SJSA1 (cell line): ENCODE measurements at regions not wholly inside any gene's neighbourhood (a gene's known extent, or its start where the extent isn't known, plus 50 kb on each side); places are given as distances from the start of the nearest gene placed in this dataset.
A peak's percentile ranks its signal among the peaks of the same experiment; 100 is the strongest.

Source experiments
- DNase-seq, 2 experiments: peaks; one replicate each; pipeline ENCODE4 v3.0.0-alpha.2; 2015 to 2020; ENCODE audit warnings: low spot score in 2 of 2, low read depth in 1 of 2
- H3K27ac ChIP-seq: fragments of 250-450 bp; sonication (Bioruptor Pico); 2 replicates; pipeline ENCODE4 v1.5.1; 2020; ENCODE audit warnings: mild to moderate bottlenecking, moderate library complexity
- H3K27me3 ChIP-seq: fragments of 250-450 bp; sonication (Bioruptor Pico); replicated peaks from 2 replicates; pipeline ENCODE4 v1.5.1; 2020; ENCODE audit warnings: mild to moderate bottlenecking, moderate library complexity
- H3K36me3 ChIP-seq: fragments of 250-450 bp; sonication (Bioruptor Pico); 2 replicates; pipeline ENCODE4 v1.5.1; 2020; ENCODE audit warnings: mild to moderate bottlenecking
- H3K4me1 ChIP-seq: fragments of 250-450 bp; sonication (Bioruptor Pico); replicated peaks from 2 replicates; pipeline ENCODE4 v1.6.1; 2021; ENCODE audit warnings: mild to moderate bottlenecking
- H3K4me3 ChIP-seq: fragments of 250-450 bp; sonication (Bioruptor Pico); 2 replicates; pipeline ENCODE4 v1.5.1; 2020; ENCODE audit warnings: mild to moderate bottlenecking
- H3K9me3 ChIP-seq: fragments of 250-450 bp; sonication (Bioruptor Pico); replicated peaks from 2 replicates; pipeline ENCODE4 v1.5.1; 2020; ENCODE audit warnings: mild to moderate bottlenecking

DNA sequence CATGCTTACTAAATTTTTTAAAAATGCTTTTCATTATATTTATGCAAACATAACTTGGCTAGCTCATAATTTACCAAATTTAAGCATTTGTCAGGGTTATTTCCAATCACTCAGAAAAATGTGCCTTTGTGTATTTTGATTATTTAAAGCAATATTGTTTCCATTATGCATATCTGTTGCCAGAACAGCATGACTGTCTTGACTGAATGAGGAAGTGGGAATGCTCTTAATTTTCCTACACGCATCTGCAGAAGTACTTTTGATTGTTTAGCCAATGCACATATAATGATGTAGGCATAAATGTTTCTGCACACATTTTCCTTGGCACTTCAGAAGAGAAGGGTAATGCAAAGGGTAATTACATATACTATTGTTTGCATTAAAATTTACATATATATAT is 92.5 kb upstream of the ADGRL2 start:
- no peak overlapping the region; the same call in 1 of the 2 replicates for H3K27ac ChIP-seq

DNA sequence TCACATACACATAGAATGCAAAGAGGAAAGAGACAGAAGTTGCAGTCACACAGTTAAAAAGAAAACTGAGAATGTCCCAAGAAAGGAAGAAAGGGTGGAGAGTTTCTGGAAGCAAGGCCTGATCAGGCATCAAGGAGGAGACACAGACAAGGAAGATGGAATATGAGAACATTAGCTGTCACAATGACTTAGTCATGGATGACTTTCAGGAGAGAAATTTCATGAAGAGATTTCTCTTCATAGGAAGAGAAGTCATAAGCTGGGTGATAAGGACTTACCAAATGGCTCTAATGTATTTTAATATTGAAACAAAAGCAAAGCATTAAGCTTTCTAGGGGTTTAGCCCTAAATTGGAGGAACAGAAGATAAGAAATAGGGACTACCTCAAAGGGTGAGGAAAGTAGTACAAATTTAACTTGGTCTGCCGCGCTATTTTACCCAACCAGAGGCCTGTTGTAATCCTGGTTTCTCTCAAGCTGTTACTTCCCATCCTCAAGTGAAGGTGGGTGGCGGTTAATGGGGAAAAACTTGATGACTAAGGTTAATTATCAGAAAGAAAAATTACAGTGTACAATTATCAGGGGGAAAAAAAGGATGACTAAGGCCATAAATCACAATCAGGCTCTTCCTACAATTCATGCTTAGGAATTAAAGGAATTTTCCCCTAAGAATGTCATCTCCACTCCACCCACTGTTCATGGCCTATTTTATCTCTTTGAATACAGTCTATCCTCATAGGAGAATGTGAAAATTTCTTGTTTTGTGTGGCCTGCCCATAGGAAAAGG is 93.9 kb upstream of the ADGRL2 start:
- H3K4me3 ChIP-seq, result no peak overlapping the region
- peak overlapping the region; percentile 81 for H3K27ac ChIP-seq
- no peaks in the 10 kb centered on the region for H3K36me3 ChIP-seq
- H3K4me1 ChIP-seq, result peaks cover 53% of the 10 kb centered on the region
- DNase-seq, result peak in 1 of 2 experiments; percentile 72
- no peaks in the 10 kb centered on the region for H3K9me3 ChIP-seq
- no peaks in the 10 kb centered on the region for H3K27me3 ChIP-seq

More for the DNA sequence above, 92.5 kb upstream of the ADGRL2 start:
- H3K4me3 ChIP-seq, result no peak overlapping the region
- H3K9me3 ChIP-seq, result no peaks in the 10 kb centered on the region
- H3K4me1 ChIP-seq, result peaks cover 40% of the 10 kb centered on the region
- no peaks in the 10 kb centered on the region for H3K27me3 ChIP-seq
- no peaks in the 10 kb centered on the region for H3K36me3 ChIP-seq
- no peak for DNase-seq

DNA sequence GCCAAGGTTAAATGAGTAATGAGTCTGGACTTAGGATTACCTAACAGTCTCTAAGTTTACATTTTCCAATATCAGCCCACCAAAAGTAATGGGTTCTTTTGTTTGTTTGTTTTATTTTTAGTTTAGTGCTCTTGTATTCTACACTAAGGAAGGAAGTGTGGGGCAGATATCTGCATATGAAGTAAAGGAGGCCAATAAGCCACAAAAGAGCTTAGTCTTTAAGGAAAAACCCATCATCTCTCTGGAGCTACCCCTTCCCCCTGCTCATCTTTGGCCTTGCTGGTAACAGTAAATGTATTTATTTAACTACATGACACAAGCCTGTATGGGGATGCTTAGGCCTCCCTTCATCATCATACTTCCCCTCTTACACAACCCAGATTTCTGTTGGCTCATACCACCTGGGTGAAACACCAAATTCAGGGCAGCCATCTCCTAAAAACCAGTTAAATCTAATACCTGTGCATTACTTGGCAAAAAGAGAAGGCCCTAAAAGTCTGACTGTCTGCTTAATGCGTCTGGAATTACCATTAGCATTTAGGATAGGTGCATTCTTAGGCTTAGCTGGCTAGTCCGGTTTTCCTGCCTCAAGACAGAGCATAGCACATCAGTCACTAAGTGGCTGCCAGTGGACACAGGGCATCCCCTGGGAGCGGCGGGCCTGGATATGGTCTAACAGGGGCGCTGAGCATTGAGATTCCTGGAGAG is 96.8 kb upstream of the ADGRL2 start:
- peaks cover 60% of the 10 kb centered on the region for H3K4me1 ChIP-seq
- H3K9me3 ChIP-seq, result no peaks in the 10 kb centered on the region
- DNase-seq, result peak in 1 of 2 experiments; percentile 58
- H3K27me3 ChIP-seq, result no peaks in the 10 kb centered on the region
- H3K27ac ChIP-seq, result peak overlapping the region; percentile 91
- no peak overlapping the region for H3K4me3 ChIP-seq
- H3K36me3 ChIP-seq, result no peaks in the 10 kb centered on the region

DNA sequence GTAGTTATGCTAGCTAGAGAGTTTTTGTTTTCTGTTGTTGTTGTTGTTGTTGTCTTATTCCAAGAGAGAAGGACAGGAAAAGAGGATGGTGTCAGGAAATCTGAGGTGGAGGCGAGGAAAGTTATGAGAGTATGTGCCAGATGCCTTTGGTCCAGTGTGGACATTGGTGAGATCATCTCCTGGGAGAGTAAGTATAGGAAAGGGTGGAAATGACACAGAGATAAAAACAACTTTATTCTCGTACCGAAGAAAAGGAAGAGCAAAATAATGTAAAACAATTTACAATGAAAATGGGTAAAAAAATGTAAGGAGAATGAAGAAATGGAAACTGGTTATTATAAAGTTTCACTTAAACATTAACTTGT is 97.4 kb upstream of the ADGRL2 start:
- DNase-seq, result peak in 1 of 2 experiments; percentile 61
- Histone ChIP-seq H3K4me1 (peaks cover 62% of the 10 kb centered on the region), H3K27ac (peak overlapping the region; percentile 91), H3K36me3 (no peaks in the 10 kb centered on the region), H3K27me3 (no peaks in the 10 kb centered on the region), H3K4me3 (no peak overlapping the region), H3K9me3 (no peaks in the 10 kb centered on the region)

DNA sequence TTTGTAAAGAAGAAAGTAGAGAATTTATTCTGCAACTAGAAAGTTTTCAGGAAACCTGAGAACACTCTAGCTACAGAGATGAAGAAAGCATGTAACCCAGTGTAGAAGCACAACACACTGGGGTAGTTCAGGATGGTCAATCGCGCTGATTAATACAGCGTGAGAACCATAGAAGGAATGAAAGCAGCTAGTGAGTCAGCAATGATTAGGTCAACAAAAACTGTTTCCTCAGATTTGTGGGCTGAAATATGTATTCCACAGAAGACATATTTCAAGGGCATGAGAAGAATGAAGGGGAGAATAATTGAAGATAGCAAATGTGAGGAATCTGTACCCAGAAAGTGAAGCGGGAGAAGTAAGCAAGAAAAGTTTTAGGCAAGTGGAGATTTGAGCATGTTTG is 97.8 kb upstream of the ADGRL2 start:
- H3K9me3 ChIP-seq, result no peaks in the 10 kb centered on the region
- peak in 1 of 2 experiments; percentile 51 for DNase-seq
- H3K27ac ChIP-seq, result peak overlapping the region; percentile 91
- H3K27me3 ChIP-seq, result no peaks in the 10 kb centered on the region
- H3K4me3 ChIP-seq, result no peak overlapping the region
- H3K36me3 ChIP-seq, result no peaks in the 10 kb centered on the region
- peaks cover 58% of the 10 kb centered on the region for H3K4me1 ChIP-seq

DNA sequence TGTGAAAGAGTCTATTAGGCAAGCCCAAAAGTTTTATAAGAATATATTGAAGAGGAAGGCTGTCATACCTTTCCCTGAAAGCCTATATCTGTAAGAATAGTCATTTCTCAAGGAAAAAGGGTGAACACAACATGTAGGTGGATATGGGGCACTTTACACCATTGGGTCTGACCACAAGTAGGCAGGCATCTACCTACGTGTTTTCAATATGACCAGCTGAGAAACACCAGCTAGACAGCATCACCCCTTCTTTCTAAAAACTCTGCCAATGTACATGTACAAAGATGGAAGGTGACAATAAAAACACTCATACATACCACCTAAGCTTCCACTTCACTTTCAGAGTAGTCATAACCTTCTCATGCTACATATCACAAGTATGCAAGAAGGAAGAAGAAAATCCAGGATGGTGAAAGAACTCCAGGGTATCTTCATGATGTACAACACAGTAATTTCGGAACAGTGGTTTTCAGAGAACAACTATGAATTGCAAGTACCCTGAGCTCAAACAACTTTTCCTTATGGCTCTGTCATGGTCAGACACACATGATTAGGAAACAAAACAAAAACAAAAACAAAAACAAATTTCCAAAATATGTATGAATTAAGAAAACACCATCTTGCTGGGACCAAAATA is 98.5 kb upstream of the ADGRL2 start:
- Histone ChIP-seq H3K9me3 (no peaks in the 10 kb centered on the region), H3K27ac (peak overlapping the region; percentile 91), H3K27me3 (no peaks in the 10 kb centered on the region), H3K4me3 (no peak overlapping the region), H3K4me1 (peaks cover 51% of the 10 kb centered on the region), H3K36me3 (no peaks in the 10 kb centered on the region)
- no peak for DNase-seq

DNA sequence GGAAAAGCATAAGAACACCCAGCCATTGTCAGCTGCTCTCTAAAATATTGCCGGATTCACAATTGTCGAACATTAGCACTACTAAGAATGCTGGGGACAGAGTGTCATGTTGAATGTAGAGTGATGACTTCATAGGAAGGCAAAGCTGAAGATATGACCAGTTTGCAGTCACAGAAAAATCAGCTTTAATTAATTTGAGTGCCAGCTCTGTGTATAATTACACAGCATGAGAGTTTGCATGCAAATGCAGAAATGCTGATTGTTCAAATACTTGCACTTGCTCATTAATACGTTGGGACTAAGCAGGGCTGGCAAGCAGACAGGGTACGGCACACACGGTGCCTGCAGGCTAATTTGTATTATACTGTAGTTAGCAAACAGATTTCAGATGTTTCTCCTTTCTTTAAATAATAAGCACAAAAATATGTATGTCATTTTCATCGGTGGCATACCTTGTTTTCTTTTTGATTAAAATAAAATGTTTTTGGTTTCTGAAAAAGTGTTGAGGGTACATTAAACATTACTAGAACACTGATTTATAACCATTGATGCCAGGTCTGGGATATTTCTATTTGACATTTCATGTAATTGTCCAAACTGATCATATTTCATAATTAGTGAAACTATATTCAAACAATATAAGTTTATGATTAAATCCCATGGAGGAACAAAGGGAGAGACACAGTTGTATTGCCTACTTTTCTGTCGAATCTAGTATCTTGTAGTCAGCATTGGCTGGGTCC is 99.8 kb upstream of the ADGRL2 start:
- Histone ChIP-seq H3K4me1 (peaks cover 44% of the 10 kb centered on the region), H3K4me3 (no peak overlapping the region), H3K27me3 (no peaks in the 10 kb centered on the region), H3K36me3 (no peaks in the 10 kb centered on the region), H3K9me3 (no peaks in the 10 kb centered on the region), H3K27ac (no peak overlapping the region)
- DNase-seq, result no peak

DNA sequence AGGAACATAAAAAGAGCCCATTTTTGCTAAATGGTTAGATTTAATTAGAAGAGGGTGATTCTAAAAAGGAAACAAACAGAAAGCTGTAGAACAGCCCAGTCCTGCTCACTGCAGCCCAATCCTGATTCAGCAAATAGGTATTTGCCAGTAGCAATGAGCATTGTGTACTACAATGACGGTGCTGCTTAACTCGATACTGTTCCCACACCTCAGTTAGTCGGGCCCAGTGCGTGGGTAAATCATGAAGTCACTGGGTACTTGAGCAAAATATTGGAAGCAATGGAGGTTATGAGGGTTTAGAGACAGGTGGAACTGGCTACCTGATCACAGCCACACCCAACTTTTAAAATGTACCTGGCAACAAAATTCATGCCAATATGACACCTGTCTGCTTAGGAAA is 101.5 kb upstream of the ADGRL2 start:
- Histone ChIP-seq H3K4me1 (peaks cover 42% of the 10 kb centered on the region), H3K27me3 (no peaks in the 10 kb centered on the region), H3K27ac (no peak overlapping the region), H3K9me3 (no peaks in the 10 kb centered on the region), H3K36me3 (no peaks in the 10 kb centered on the region), H3K4me3 (no peak overlapping the region)
- DNase-seq, result peak in 1 of 2 experiments; percentile 9

DNA sequence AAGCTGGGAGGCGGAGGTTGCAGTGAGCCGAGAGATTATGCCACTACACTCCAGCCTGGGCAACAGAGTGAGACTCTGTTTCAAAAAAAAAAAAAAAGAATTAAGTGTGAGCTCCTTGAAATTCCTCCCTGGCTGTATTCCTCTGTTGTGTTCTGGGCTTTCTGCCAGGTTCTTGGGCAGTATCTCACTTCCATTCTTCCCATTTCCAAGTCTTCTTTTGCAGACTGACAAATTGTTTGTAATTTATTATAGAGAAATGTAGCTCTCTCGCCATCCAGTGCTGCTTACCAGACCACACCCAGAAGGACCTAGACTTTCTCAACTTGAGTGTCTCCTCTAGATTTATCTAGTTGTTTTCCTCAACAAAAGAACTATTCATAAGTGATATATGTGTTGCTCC is 105.0 kb upstream of the ADGRL2 start:
- DNase-seq, result peak; percentile 42 to 65
- Histone ChIP-seq H3K4me1 (peaks cover 19% of the 10 kb centered on the region), H3K27me3 (no peaks in the 10 kb centered on the region), H3K36me3 (no peaks in the 10 kb centered on the region), H3K27ac (no peak overlapping the region), H3K4me3 (no peak overlapping the region), H3K9me3 (no peaks in the 10 kb centered on the region)

DNA sequence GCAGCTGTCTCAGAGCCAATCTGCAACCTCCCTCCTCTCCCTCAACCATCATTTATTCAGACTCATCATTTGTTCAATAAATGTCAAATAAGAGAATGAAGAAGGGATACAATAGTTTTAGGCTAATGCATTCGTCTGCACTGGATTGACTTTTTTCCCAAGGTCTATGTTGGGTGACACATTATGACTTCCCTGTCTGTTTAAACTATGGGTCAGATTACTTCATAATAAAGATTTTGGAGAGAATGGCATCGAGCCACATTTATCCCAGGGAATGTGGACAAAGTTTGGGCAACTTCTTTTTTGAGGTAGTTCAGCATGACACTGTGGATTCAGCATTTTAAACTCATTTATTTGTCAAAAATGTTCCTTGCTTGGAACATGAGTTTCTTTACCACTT is 107.4 kb upstream of the ADGRL2 start:
- no peaks in the 10 kb centered on the region for H3K9me3 ChIP-seq
- H3K27ac ChIP-seq, result no peak overlapping the region
- no peaks in the 10 kb centered on the region for H3K36me3 ChIP-seq

DNA sequence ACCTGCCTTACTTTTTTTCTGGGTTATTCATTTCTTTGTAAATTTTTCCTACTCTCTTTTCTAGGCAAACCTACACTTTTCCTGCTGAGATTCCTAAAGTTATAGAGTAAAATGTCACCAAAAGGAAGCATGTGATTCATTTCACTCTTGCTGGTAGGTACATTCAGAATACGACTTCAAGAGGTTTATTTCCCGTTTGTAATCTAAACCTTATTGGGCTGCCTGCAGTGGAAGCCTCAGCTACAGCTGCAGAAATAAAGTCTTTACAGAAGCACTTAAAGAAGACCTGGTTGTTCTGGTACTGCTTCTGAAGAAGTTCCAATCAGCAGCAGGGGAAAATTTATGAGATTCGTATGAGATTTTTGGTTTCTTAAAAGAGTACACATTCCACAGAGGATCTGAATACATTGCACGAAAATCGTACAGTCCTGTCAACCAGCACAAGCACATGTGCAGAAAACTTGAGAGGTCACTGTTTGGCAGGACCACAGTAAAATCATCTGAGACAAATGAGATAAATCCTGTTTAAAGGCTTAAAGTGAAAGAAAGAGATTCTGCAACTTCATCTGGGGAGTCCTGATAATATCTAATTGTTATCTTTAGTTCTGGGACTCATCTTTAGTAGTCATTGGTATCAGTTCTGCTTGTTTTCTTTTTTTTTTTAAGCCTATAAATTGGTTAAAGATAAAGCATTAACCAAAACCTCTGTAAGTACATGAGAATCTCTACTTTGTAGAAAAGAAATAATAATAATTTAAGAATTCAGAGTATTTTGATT is 109.9 kb upstream of the ADGRL2 start:
- DNase-seq, result no peak

More for the DNA sequence above, 107.4 kb upstream of the ADGRL2 start:
- peaks cover 11% of the 10 kb centered on the region for H3K4me1 ChIP-seq
- DNase-seq, result no peak
- H3K27me3 ChIP-seq, result no peaks in the 10 kb centered on the region
- H3K4me3 ChIP-seq, result no peak overlapping the region

DNA sequence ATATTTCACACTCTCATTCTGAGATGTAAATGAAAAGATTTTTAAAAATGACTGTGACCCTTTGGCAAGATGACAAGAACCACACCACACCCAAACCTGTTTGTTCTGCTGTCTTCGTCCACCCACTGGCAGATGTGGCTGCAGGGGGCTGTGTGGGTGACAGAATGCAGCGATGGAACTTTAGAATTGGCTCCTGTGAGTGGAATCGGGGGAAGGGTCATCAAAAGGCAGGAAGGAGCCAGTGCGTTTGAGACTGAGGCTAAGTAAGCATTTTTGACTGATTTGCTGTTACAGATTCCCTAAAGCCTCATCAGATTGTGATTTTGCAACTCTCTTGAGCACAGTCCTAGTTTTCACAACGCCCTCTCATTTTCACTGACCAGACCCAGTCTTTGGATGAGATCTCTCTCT is 111.2 kb upstream of the ADGRL2 start:
- Histone ChIP-seq H3K27ac (no peak overlapping the region), H3K9me3 (peaks cover 9% of the 10 kb centered on the region), H3K36me3 (no peaks in the 10 kb centered on the region), H3K27me3 (no peaks in the 10 kb centered on the region), H3K4me1 (no peaks in the 10 kb centered on the region), H3K4me3 (no peak overlapping the region)
- DNase-seq, result no peak

More for the DNA sequence above, 109.9 kb upstream of the ADGRL2 start:
- Histone ChIP-seq H3K27ac (no peak overlapping the region), H3K9me3 (peaks cover 9% of the 10 kb centered on the region), H3K36me3 (no peaks in the 10 kb centered on the region), H3K4me1 (peaks cover 6% of the 10 kb centered on the region), H3K27me3 (no peaks in the 10 kb centered on the region), H3K4me3 (no peak overlapping the region)

DNA sequence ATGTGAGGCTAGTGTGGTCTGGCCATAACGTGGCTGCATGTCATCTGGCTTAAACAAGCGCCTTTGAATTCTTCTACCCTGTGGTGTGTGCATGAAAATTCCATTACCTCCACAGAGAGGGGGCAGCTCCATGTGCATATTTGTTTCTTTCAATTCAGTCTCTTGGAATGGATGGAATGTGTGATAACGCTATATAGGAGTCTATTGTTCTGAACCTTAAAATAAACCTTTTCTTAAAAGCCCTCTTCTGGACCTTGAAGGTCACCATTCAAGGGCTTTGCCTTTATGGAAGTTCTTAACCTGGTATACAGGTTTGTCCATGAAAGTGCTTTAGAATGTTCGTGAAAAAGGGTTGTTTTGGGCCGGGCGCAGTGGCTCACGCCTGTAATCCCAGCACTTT is 118.2 kb upstream of the ADGRL2 start:
- DNase-seq, result peak; percentile 62 to 75
- H3K4me3 ChIP-seq, result no peak overlapping the region
- peak overlapping the region; percentile 70 for H3K27ac ChIP-seq
- H3K36me3 ChIP-seq, result no peaks in the 10 kb centered on the region
- H3K27me3 ChIP-seq, result no peaks in the 10 kb centered on the region
- H3K9me3 ChIP-seq, result peaks cover 2% of the 10 kb centered on the region; the same call in 1 of the 2 replicates
- H3K4me1 ChIP-seq, result peaks cover 29% of the 10 kb centered on the region
